ENCODE measurements at regions not wholly inside any gene's neighbourhood (a gene's known extent, or its start where the extent isn't known, plus 50 kb on each side); places are given as distances from the start of the nearest gene placed in this dataset.

GRCh38 chr4:145307120-145307519 lies 126.7 kb upstream of the OTUD4 start:
- Histone ChIP-seq H3K9me1 (replicated peaks; ENCODE audit: control insufficient read depth, extremely low read depth, insufficient read depth, low read length) (no peaks in the 10 kb centered on the region), H3K27me3 (ENCODE audit: control insufficient read depth in 2 of 2, insufficient read depth in 2 of 2, low read length in 2 of 2) (peaks cover 10 to 24% of the 10 kb centered on the region in 2 experiments), H3K4me3 (replicated peaks in 1 of 3; ENCODE audit: insufficient read depth in 1 of 3, low read depth in 1 of 3, low read length in 3 of 3) (no peak overlapping the region), H3K79me2 (ENCODE audit: control insufficient read depth, insufficient read depth, low read length) (no peaks in the 10 kb centered on the region), H2AFZ (ENCODE audit: low read depth, low read length) (no peak overlapping the region), H3K9me3 (replicated peaks; ENCODE audit: control insufficient read depth, insufficient read depth, low read length) (no peaks in the 10 kb centered on the region), H4K20me1 (replicated peaks; ENCODE audit: control insufficient read depth, extremely low read depth, insufficient read depth, low read length) (no peaks in the 10 kb centered on the region), H3K36me3 (ENCODE audit: control insufficient read depth in 2 of 2, extremely low read depth in 1 of 2, insufficient read depth in 2 of 2, low read length in 2 of 2) (no peaks in the 10 kb centered on the region), H3K4me1 (ENCODE audit: control insufficient read depth, extremely low read depth, insufficient read depth, low read length) (no peaks in the 10 kb centered on the region), H3K4me2 (ENCODE audit: insufficient read depth, low read length) (no peak overlapping the region), H3K9ac (replicated peaks; ENCODE audit: extremely low read depth, insufficient read depth, low read length) (no peak overlapping the region), H3K27ac (ENCODE audit: insufficient read depth, low read depth, low read length) (no peak overlapping the region)
- TF ChIP-seq JUN (IDR thresholded peaks at IDR 0.05; ENCODE audit: borderline replicate concordance, insufficient read depth, insufficient read length, low read depth): no peak
- TF ChIP-seq POLR2A (IDR thresholded peaks at IDR 0.05; ENCODE audit: low read depth, low read length): no peak
- no peak for TF ChIP-seq POLR2AphosphoS5 (IDR thresholded peaks at IDR 0.05; ENCODE audit: insufficient read depth, low read depth, low read length)
- ChIA-PET POLR2A (no interaction called here), CTCF (no interaction called here)
- intact Hi-C loops (cut with micrococcal nuclease) (no loop called here), dilution Hi-C loops (cut with MboI; ENCODE audit: extremely low pct_ligation_motif_present, low sequenced_read_pairs) (no loop called here)
- FAIRE-seq (no peak), DNase-seq (ENCODE audit: low read depth, low spot score) (peak; percentile 11)
- BruUV-seq (replicated peaks): no TSS peak

GRCh38 chr4:145302725-145303124 lies 122.3 kb upstream of the OTUD4 start:
- H3K9me3 ChIP-seq (replicated peaks; ENCODE audit: control insufficient read depth, insufficient read depth, low read length): no peaks in the 10 kb centered on the region
- no peak for TF ChIP-seq MAX (IDR thresholded peaks at IDR 0.05; ENCODE audit: insufficient read depth, insufficient read length)
- TF ChIP-seq MYC (IDR thresholded peaks at IDR 0.05; ENCODE audit: low read depth, low read length): no peak
- TF ChIP-seq EZH2 (IDR thresholded peaks at IDR 0.05; ENCODE audit: borderline replicate concordance, low read depth, low read length, severe bottlenecking): no peak
- no peak for TF ChIP-seq JUN (IDR thresholded peaks at IDR 0.05; ENCODE audit: borderline replicate concordance, insufficient read depth, insufficient read length, low read depth)
- TF ChIP-seq GATA2 (IDR thresholded peaks at IDR 0.05; ENCODE audit: insufficient read depth, insufficient read length, low read depth, low read length): no peak
- TF ChIP-seq FOS (IDR thresholded peaks at IDR 0.05; ENCODE audit: borderline replicate concordance, insufficient read depth, low read length): no peak
- TF ChIP-seq POLR2A (IDR thresholded peaks at IDR 0.05; ENCODE audit: low read depth, low read length): no peak
- TF ChIP-seq CTCF (IDR thresholded peaks at IDR 0.05; ENCODE audit: extremely low read depth in 1 of 2, insufficient read depth in 1 of 2, low read depth in 1 of 2, low read length in 2 of 2): no peak
- TF ChIP-seq POLR2AphosphoS5 (IDR thresholded peaks at IDR 0.05; ENCODE audit: insufficient read depth, low read depth, low read length): no peak
- DNase-seq (ENCODE audit: low read depth, low spot score) (no peak), FAIRE-seq (no peak)
- BruUV-seq (replicated peaks): no TSS peak
- H3K9ac ChIP-seq (replicated peaks; ENCODE audit: extremely low read depth, insufficient read depth, low read length): no peak overlapping the region
- no peak overlapping the region for H3K27ac ChIP-seq (ENCODE audit: insufficient read depth, low read depth, low read length)
- CTCF ChIA-PET: interaction anchor here (1.0 kb wide), 1 partner anchor 10 kb away, joined by 3 read pairs; no protein-coding TSS in a partner anchor
- no peaks in the 10 kb centered on the region for H4K20me1 ChIP-seq (replicated peaks; ENCODE audit: control insufficient read depth, extremely low read depth, insufficient read depth, low read length)
- no peak overlapping the region for H2AFZ ChIP-seq (ENCODE audit: low read depth, low read length)
- H3K79me2 ChIP-seq (ENCODE audit: control insufficient read depth, insufficient read depth, low read length): no peaks in the 10 kb centered on the region
- H3K4me3 ChIP-seq (replicated peaks in 1 of 3; ENCODE audit: insufficient read depth in 1 of 3, low read depth in 1 of 3, low read length in 3 of 3): no peak overlapping the region
- H3K4me1 ChIP-seq (ENCODE audit: control insufficient read depth, extremely low read depth, insufficient read depth, low read length): no peaks in the 10 kb centered on the region
- dilution Hi-C loops (cut with MboI; ENCODE audit: extremely low pct_ligation_motif_present, low sequenced_read_pairs) (no loop called here), intact Hi-C loops (cut with micrococcal nuclease) (no loop called here)
- H3K36me3 ChIP-seq (ENCODE audit: control insufficient read depth in 2 of 2, extremely low read depth in 1 of 2, insufficient read depth in 2 of 2, low read length in 2 of 2): no peaks in the 10 kb centered on the region
- H3K27me3 ChIP-seq (ENCODE audit: control insufficient read depth in 2 of 2, insufficient read depth in 2 of 2, low read length in 2 of 2): peaks cover 5 to 11% of the 10 kb centered on the region in 2 experiments
- POLR2A ChIA-PET: no interaction called here
- no peaks in the 10 kb centered on the region for H3K9me1 ChIP-seq (replicated peaks; ENCODE audit: control insufficient read depth, extremely low read depth, insufficient read depth, low read length)
- H3K4me2 ChIP-seq (ENCODE audit: insufficient read depth, low read length): no peak overlapping the region

All from endothelial cell of umbilical vein (primary cell).